Mesenchymal stem cell (in vitro differentiated cells and primary cell): ENCODE measurements at regions not wholly inside any gene's neighbourhood (a gene's known extent, or its start where the extent isn't known, plus 50 kb on each side); places are given as distances from the start of the nearest gene placed in this dataset.

Experiments used
- DNase-seq: peaks from one replicate; pipeline ENCODE4 v3.0.0-alpha.2; 2013
- H2AFZ ChIP-seq: one replicate; pipeline ENCODE4 v1.6.1; 2013; ENCODE audit warnings: low read depth, mild to moderate bottlenecking, control low read depth, inconsistent platforms, low read length, moderate library complexity
- H2AK5ac ChIP-seq: 2 replicates; pipeline ENCODE4 v1.6.1; 2013; ENCODE audit warnings: low read length, moderate library complexity, mild to moderate bottlenecking, inconsistent platforms; ENCODE audit not compliant: severe bottlenecking
- H2BK120ac ChIP-seq: one replicate; pipeline ENCODE4 v1.6.1; 2013; ENCODE audit warnings: low read depth, mild to moderate bottlenecking, inconsistent platforms, low read length, moderate library complexity
- H2BK12ac ChIP-seq, 2 experiments: one replicate each; pipeline ENCODE4 v1.6.1; 2013; ENCODE audit warnings: inconsistent platforms in 2 of 2, low read length in 2 of 2, mild to moderate bottlenecking in 2 of 2, moderate library complexity in 2 of 2, control low read depth in 1 of 2
- H2BK15ac ChIP-seq: one replicate; pipeline ENCODE4 v1.6.1; 2013; ENCODE audit warnings: mild to moderate bottlenecking, low read depth, inconsistent platforms; ENCODE audit not compliant: poor library complexity, severe bottlenecking
- H2BK5ac ChIP-seq: 2 replicates; pipeline ENCODE4 v1.6.1; 2013; ENCODE audit warnings: low read depth, mild to moderate bottlenecking, low read length, control low read depth, inconsistent platforms; ENCODE audit not compliant: poor library complexity, severe bottlenecking
- H3K14ac ChIP-seq, 2 experiments: one replicate each; pipeline ENCODE4 v1.6.1; 2013; ENCODE audit warnings: inconsistent platforms in 2 of 2, low read length in 2 of 2, control low read depth in 1 of 2, mild to moderate bottlenecking in 1 of 2, moderate library complexity in 1 of 2
- H3K18ac ChIP-seq, 2 experiments: one replicate each; pipeline ENCODE4 v1.6.1; 2013; ENCODE audit warnings: inconsistent platforms in 2 of 2, low read length in 2 of 2, control low read depth in 1 of 2, low read depth in 1 of 2, mild to moderate bottlenecking in 1 of 2
- H3K23ac ChIP-seq, 2 experiments: one replicate each; pipeline ENCODE4 v1.6.1; 2013; ENCODE audit warnings: inconsistent platforms in 2 of 2, low read length in 2 of 2, mild to moderate bottlenecking in 2 of 2, moderate library complexity in 2 of 2, control low read depth in 1 of 2
- H3K27ac ChIP-seq: 2 replicates; pipeline ENCODE4 v1.5.1; 2013; ENCODE audit warnings: mild to moderate bottlenecking, moderate library complexity, low read length, control low read depth, inconsistent platforms; ENCODE audit not compliant: poor library complexity, severe bottlenecking
- H3K27me3 ChIP-seq, 2 experiments: 2 replicates each; pipeline versions ENCODE4 v1.6.1 to v1.7.0; 2013; ENCODE audit warnings: low read length in 2 of 2, mild to moderate bottlenecking in 2 of 2, moderate library complexity in 2 of 2, control low read depth in 1 of 2, inconsistent platforms in 1 of 2; ENCODE audit not compliant: control insufficient read depth in 1 of 2, insufficient read depth in 1 of 2
- H3K36me3 ChIP-seq, 2 experiments: 2 replicates each; pipeline versions ENCODE4 v1.6.1 to v1.7.0; 2013; ENCODE audit warnings: low read length in 2 of 2, control low read depth in 1 of 2, inconsistent platforms in 1 of 2, low read depth in 1 of 2, mild to moderate bottlenecking in 1 of 2; ENCODE audit not compliant: insufficient read depth in 2 of 2, control insufficient read depth in 1 of 2
- H3K4ac ChIP-seq, 2 experiments: one replicate each; pipeline ENCODE4 v1.6.1; 2013; ENCODE audit warnings: inconsistent platforms in 2 of 2, low read length in 2 of 2, mild to moderate bottlenecking in 2 of 2, moderate library complexity in 2 of 2, control low read depth in 1 of 2, low read depth in 1 of 2
- H3K4me1 ChIP-seq: 2 replicates; pipeline ENCODE4 v1.6.1; 2013; ENCODE audit warnings: low read depth, low read length, control low read depth; ENCODE audit not compliant: control insufficient read depth, insufficient read depth
- H3K4me2 ChIP-seq: 2 replicates; pipeline ENCODE4 v1.6.1; 2013; ENCODE audit warnings: low read length, mild to moderate bottlenecking, inconsistent platforms; ENCODE audit not compliant: poor library complexity, severe bottlenecking
- H3K4me3 ChIP-seq, 2 experiments: 2 replicates each; pipeline versions ENCODE4 v1.5.1 to v1.7.0; 2013; ENCODE audit warnings: low read length in 2 of 2, mild to moderate bottlenecking in 2 of 2, control low read depth in 1 of 2, low read depth in 1 of 2; ENCODE audit not compliant: insufficient read depth in 1 of 2
- H3K79me1 ChIP-seq: replicated peaks from 2 replicates; pipeline ENCODE4 v1.6.1; 2013; ENCODE audit warnings: mild to moderate bottlenecking, control low read depth, low read length, inconsistent platforms; ENCODE audit not compliant: poor library complexity, severe bottlenecking
- H3K9ac ChIP-seq: 2 replicates; pipeline ENCODE4 v1.7.0; 2013; ENCODE audit warnings: mild to moderate bottlenecking, low read length, moderate library complexity
- H3K9me3 ChIP-seq: 2 replicates; pipeline ENCODE4 v1.7.0; 2013; ENCODE audit warnings: mild to moderate bottlenecking, low read length; ENCODE audit not compliant: control insufficient read depth
- H4K8ac ChIP-seq: one replicate; pipeline ENCODE4 v1.6.1; 2013; ENCODE audit warnings: inconsistent platforms, mild to moderate bottlenecking, low read length, moderate library complexity
- H4K91ac ChIP-seq: one replicate; pipeline ENCODE4 v1.6.1; 2013; ENCODE audit warnings: mild to moderate bottlenecking, low read length, inconsistent platforms
- WGBS: methylation state at CpG from one replicate; pipeline ENCODE4 v1.1.7; 2013; ENCODE audit warnings: mixed read lengths; 5-methylcytosine and 5-hydroxymethylcytosine counted together

GRCh38 chr2:104200533-104201168 lies 653.3 kb upstream of the POU3F3 start:
- no peak overlapping the region for H4K8ac ChIP-seq
- no peaks in the 10 kb centered on the region for H3K4me1 ChIP-seq
- no peak for DNase-seq
- WGBS: 91% methylated on average over 2 of the region's 2 CpGs
- no peak overlapping the region for H2AK5ac ChIP-seq
- H3K18ac ChIP-seq: no peak overlapping the region
- peaks cover 3% of the 10 kb centered on the region for H3K9me3 ChIP-seq
- H2BK12ac ChIP-seq: no peak overlapping the region
- H3K14ac ChIP-seq: no peak overlapping the region
- no peaks in the 10 kb centered on the region for H3K27me3 ChIP-seq
- no peak overlapping the region for H3K27ac ChIP-seq
- no peak overlapping the region for H3K4me2 ChIP-seq
- H4K91ac ChIP-seq: no peak overlapping the region
- no peak overlapping the region for H3K4ac ChIP-seq
- H2BK5ac ChIP-seq: no peak overlapping the region
- H2AFZ ChIP-seq: no peak overlapping the region
- H3K4me3 ChIP-seq: no peak overlapping the region
- H3K79me1 ChIP-seq: no peaks in the 10 kb centered on the region
- no peak overlapping the region for H3K9ac ChIP-seq
- no peak overlapping the region for H2BK120ac ChIP-seq
- no peak overlapping the region for H3K23ac ChIP-seq
- H2BK15ac ChIP-seq: no peak overlapping the region
- H3K36me3 ChIP-seq: no peaks in the 10 kb centered on the region

- Histone ChIP-seq H4K91ac (no peak overlapping the region), H2BK12ac (no peak overlapping the region), H3K9me3 (no peaks in the 10 kb centered on the region), H3K4me3 (no peak overlapping the region), H2AK5ac (no peak overlapping the region), H3K79me1 (no peaks in the 10 kb centered on the region), H2BK120ac (no peak overlapping the region), H3K23ac (no peak overlapping the region), H4K8ac (no peak overlapping the region), H2AFZ (no peak overlapping the region), H2BK5ac (no peak overlapping the region), H3K18ac (no peak overlapping the region), H3K36me3 (no peaks in the 10 kb centered on the region), H3K14ac (no peak overlapping the region), H2BK15ac (no peak overlapping the region), H3K4ac (no peak overlapping the region), H3K9ac (no peak overlapping the region), H3K27me3 (no peaks in the 10 kb centered on the region), H3K4me2 (no peak overlapping the region), H3K4me1 (no peaks in the 10 kb centered on the region), H3K27ac (no peak overlapping the region)
- no peak for DNase-seq
- 72% methylated on average over 3 of the region's 8 CpGs for WGBS
Observed at GRCh38 chr2:104213758-104214157, 640.2 kb upstream of the POU3F3 start.

DNA sequence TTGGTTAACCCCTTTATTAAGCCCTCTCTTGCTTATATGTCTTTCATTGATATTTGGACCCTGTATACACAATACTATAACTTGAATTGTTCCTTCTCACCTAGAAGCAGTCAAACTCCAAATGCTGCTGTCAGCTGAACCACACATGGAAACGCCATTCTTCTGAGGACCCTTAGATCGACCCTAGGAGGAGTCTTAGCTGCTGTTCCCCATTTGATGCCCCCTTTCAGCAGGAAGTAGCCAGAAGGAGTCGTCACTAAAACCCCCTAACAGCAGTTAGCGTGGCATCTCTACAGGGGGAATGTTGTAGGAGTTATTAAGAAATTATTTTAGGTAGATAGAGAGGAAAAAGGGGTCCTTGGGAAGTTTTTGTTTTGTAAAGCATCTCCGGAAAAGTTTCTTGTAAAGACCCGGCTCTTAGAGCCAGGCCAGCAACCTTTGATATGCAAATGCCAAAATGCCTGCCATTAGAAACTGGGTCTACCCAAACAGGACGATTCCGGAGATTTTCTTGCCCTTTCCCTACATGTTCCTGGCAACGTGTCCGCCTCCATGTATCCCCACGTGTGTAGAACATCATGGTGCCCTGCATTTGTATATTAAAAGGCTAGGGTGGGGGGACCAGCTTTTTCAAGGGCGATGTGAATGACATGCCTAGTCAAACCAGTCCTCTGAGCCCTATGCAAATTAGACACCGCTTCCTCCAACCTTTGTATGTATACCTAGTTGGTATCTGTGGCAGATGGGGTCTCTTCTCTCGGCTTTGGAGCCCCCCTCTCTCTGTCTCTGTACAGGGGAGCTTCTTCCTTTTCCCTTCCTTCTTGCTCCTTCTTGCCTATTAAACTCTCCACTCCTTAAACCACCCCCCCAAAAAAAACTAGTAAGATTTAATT lies 638.4 kb upstream of the POU3F3 start:
- no peak overlapping the region for H2BK15ac ChIP-seq
- H4K8ac ChIP-seq: no peak overlapping the region
- H3K23ac ChIP-seq: no peak overlapping the region
- H3K4me2 ChIP-seq: no peak overlapping the region
- no peak overlapping the region for H3K9ac ChIP-seq
- H3K36me3 ChIP-seq: no peaks in the 10 kb centered on the region
- no peak overlapping the region for H2AFZ ChIP-seq
- no peaks in the 10 kb centered on the region for H3K9me3 ChIP-seq
- H3K27me3 ChIP-seq: no peaks in the 10 kb centered on the region
- H2BK12ac ChIP-seq: no peak overlapping the region
- H4K91ac ChIP-seq: no peak overlapping the region
- H3K14ac ChIP-seq: no peak overlapping the region
- H3K4ac ChIP-seq: no peak overlapping the region
- no peaks in the 10 kb centered on the region for H3K4me1 ChIP-seq
- H2AK5ac ChIP-seq: no peak overlapping the region
- no peak for DNase-seq
- H3K4me3 ChIP-seq: no peak overlapping the region
- no peaks in the 10 kb centered on the region for H3K79me1 ChIP-seq
- no peak overlapping the region for H3K18ac ChIP-seq
- no peak overlapping the region for H3K27ac ChIP-seq
- WGBS: 27% methylated on average over 11 of the region's 14 CpGs
- no peak overlapping the region for H2BK120ac ChIP-seq
- H2BK5ac ChIP-seq: no peak overlapping the region

DNA sequence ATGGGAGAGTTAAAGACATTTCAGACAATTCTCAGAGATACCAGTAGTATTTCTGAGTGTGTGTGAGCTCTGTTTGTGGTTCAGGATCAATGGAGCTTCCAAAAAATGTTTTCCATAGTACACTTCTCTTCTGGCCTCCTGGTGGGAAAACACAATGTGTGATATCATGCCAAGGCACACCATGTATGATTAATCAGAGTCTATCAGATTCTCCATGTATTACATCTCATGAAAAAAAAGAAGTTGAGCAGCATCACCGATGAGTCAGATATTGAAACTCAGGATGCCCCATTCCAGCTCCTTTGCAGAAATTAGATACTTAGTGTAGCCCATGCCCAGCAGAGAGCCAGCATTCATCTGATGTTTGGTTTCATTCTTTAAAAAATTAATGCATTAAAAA lies 620.3 kb upstream of the POU3F3 start:
- Histone ChIP-seq H3K14ac (no peak overlapping the region), H2BK12ac (no peak overlapping the region), H2AK5ac (no peak overlapping the region), H2BK15ac (no peak overlapping the region), H2AFZ (no peak overlapping the region), H4K8ac (no peak overlapping the region), H3K27ac (no peak overlapping the region), H3K36me3 (no peaks in the 10 kb centered on the region), H4K91ac (no peak overlapping the region), H3K4me3 (no peak overlapping the region), H3K4me2 (no peak overlapping the region), H3K23ac (no peak overlapping the region), H2BK5ac (no peak overlapping the region), H3K18ac (no peak overlapping the region), H3K4me1 (no peaks in the 10 kb centered on the region), H3K4ac (no peak overlapping the region), H2BK120ac (no peak overlapping the region), H3K9me3 (peaks cover 21% of the 10 kb centered on the region), H3K79me1 (no peaks in the 10 kb centered on the region), H3K27me3 (no peaks in the 10 kb centered on the region), H3K9ac (no peak overlapping the region)
- WGBS: 94% methylated on average over 1 of the region's 1 CpG
- no peak for DNase-seq
